Astrocyte (in vitro differentiated cells and primary cell): ENCODE measurements at regions not wholly inside any gene's neighbourhood (a gene's known extent, or its start where the extent isn't known, plus 50 kb on each side); places are given as distances from the start of the nearest gene placed in this dataset.

Source experiments
- DNase-seq: peaks from one replicate; pipeline ENCODE4 v3.0.0-alpha.2; 2010; ENCODE audit warnings: low read depth
- FAIRE-seq: peaks from 2 replicates; lab custom pipeline; 2011; peaks lifted over from hg19 to GRCh38; lab: Jason Lieb, UNC
- H2AFZ ChIP-seq: 2 replicates; pipeline ENCODE4 v1.6.0; 2012; ENCODE audit warnings: low read depth, low read length, inconsistent platforms
- H3K27ac ChIP-seq: 2 replicates; pipeline ENCODE4 v1.5.1; 2011; ENCODE audit warnings: low read depth, low read length, inconsistent platforms
- H3K27me3 ChIP-seq: 2 replicates; pipeline ENCODE4 v1.6.0; 2011; ENCODE audit warnings: low read length, inconsistent platforms; ENCODE audit not compliant: insufficient read depth
- H3K36me3 ChIP-seq: 2 replicates; pipeline ENCODE4 v1.5.1; 2011; ENCODE audit warnings: low read length, inconsistent platforms; ENCODE audit not compliant: insufficient read depth
- H3K4me1 ChIP-seq: 2 replicates; pipeline ENCODE4 v1.5.1; 2011; ENCODE audit warnings: low read length, inconsistent platforms; ENCODE audit not compliant: insufficient read depth
- H3K4me2 ChIP-seq: 2 replicates; pipeline ENCODE4 v1.6.0; 2012; ENCODE audit warnings: low read length, inconsistent platforms
- H3K4me3 ChIP-seq: 2 replicates; pipeline ENCODE4 v1.5.1; 2011; ENCODE audit warnings: low read depth, mild to moderate bottlenecking, low read length, inconsistent platforms; ENCODE audit not compliant: insufficient read depth
- H3K79me2 ChIP-seq: 2 replicates; pipeline ENCODE4 v1.6.0; 2012; ENCODE audit warnings: mild to moderate bottlenecking, low read length, inconsistent platforms; ENCODE audit not compliant: insufficient read depth
- H3K9ac ChIP-seq: 2 replicates; pipeline ENCODE4 v1.6.0; 2012; ENCODE audit warnings: mild to moderate bottlenecking, low read length, inconsistent platforms
- H3K9me3 ChIP-seq: 2 replicates; pipeline ENCODE4 v1.5.1; 2012; ENCODE audit warnings: low read depth, mild to moderate bottlenecking, low read length, inconsistent platforms; ENCODE audit not compliant: insufficient read depth
- H4K20me1 ChIP-seq: 2 replicates; pipeline ENCODE4 v1.6.0; 2012; ENCODE audit warnings: low read length, inconsistent platforms; ENCODE audit not compliant: insufficient read depth
- H3K27ac Mint-ChIP-seq: one replicate; pipeline ENCODE4 v1.8.0; 2021; ENCODE audit warnings: mild to moderate bottlenecking, mixed read lengths; ENCODE audit not compliant: unreplicated experiment
- H3K27me3 Mint-ChIP-seq: one replicate; pipeline ENCODE4 v1.8.0; 2021; ENCODE audit warnings: low read depth, mixed read lengths; ENCODE audit not compliant: unreplicated experiment
- H3K36me3 Mint-ChIP-seq: one replicate; pipeline ENCODE4 v1.8.0; 2021; ENCODE audit warnings: low read depth, mixed read lengths; ENCODE audit not compliant: unreplicated experiment
- H3K4me1 Mint-ChIP-seq: one replicate; pipeline ENCODE4 v1.8.0; 2021; ENCODE audit warnings: low read depth, mixed read lengths; ENCODE audit not compliant: unreplicated experiment
- H3K4me3 Mint-ChIP-seq: one replicate; pipeline ENCODE4 v1.8.0; 2021; ENCODE audit warnings: mild to moderate bottlenecking, moderate library complexity, mixed read lengths; ENCODE audit not compliant: unreplicated experiment
- H3K9me3 Mint-ChIP-seq: one replicate; pipeline ENCODE4 v1.8.0; 2021; ENCODE audit warnings: mild to moderate bottlenecking, mixed read lengths; ENCODE audit not compliant: unreplicated experiment
- CTCF ChIP-seq: IDR thresholded peaks from 2 replicates; pipeline ENCODE4 v1.5.1; 2011; ENCODE audit warnings: low read depth, mild to moderate bottlenecking, inconsistent platforms, low read length, moderate library complexity; ENCODE audit not compliant: insufficient read depth
- EZH2 ChIP-seq: IDR thresholded peaks from 2 replicates; pipeline ENCODE4 v1.6.1; 2012; ENCODE audit warnings: mild to moderate bottlenecking, low read length, inconsistent platforms; ENCODE audit not compliant: insufficient read depth

- no peak overlapping the region for H3K27ac ChIP-seq
- Mint-ChIP-seq H3K36me3 (no peaks in the 10 kb centered on the region), H3K9me3 (no peaks in the 10 kb centered on the region), H3K4me3 (no peak overlapping the region), H3K4me1 (peaks cover 17% of the 10 kb centered on the region), H3K27me3 (peaks cover 17% of the 10 kb centered on the region), H3K27ac (no peak overlapping the region)
- H3K9me3 ChIP-seq = no peaks in the 10 kb centered on the region
- no peaks in the 10 kb centered on the region for H3K79me2 ChIP-seq
- FAIRE-seq (no peak), DNase-seq (peak; percentile 25)
- H4K20me1 ChIP-seq = no peaks in the 10 kb centered on the region
- no peak overlapping the region for H3K4me2 ChIP-seq
- no peaks in the 10 kb centered on the region for H3K36me3 ChIP-seq
- H3K4me3 ChIP-seq = no peak overlapping the region
- no peak overlapping the region for H3K9ac ChIP-seq
- TF ChIP-seq CTCF = no peak
- TF ChIP-seq EZH2 = no peak
- H3K27me3 ChIP-seq = peaks cover 11% of the 10 kb centered on the region
- H3K4me1 ChIP-seq = no peaks in the 10 kb centered on the region
- no peak overlapping the region for H2AFZ ChIP-seq
Measured at GRCh38 chr15:58357529-58358476, 74.0 kb upstream of the LIPC start.

GRCh38 chr15:58360421-58361090, 71.2 kb upstream of the LIPC start:
- Histone ChIP-seq H2AFZ (no peak overlapping the region), H3K79me2 (no peaks in the 10 kb centered on the region), H3K4me1 (no peaks in the 10 kb centered on the region), H3K9ac (no peak overlapping the region), H3K4me3 (no peak overlapping the region), H3K4me2 (peak overlapping the region; percentile 14), H3K9me3 (no peaks in the 10 kb centered on the region), H4K20me1 (no peaks in the 10 kb centered on the region), H3K27me3 (peaks cover 5% of the 10 kb centered on the region), H3K36me3 (no peaks in the 10 kb centered on the region), H3K27ac (no peak overlapping the region)
- H3K4me3 Mint-ChIP-seq = no peak overlapping the region
- peaks cover 8% of the 10 kb centered on the region for H3K27me3 Mint-ChIP-seq
- TF ChIP-seq EZH2 = no peak
- TF ChIP-seq CTCF = no peak
- no peaks in the 10 kb centered on the region for H3K36me3 Mint-ChIP-seq
- peaks cover 17% of the 10 kb centered on the region for H3K4me1 Mint-ChIP-seq
- FAIRE-seq = no peak
- no peak for DNase-seq
- H3K27ac Mint-ChIP-seq = no peak overlapping the region
- peaks cover 10% of the 10 kb centered on the region for H3K9me3 Mint-ChIP-seq
